ENCODE measurements at regions not wholly inside any gene's neighbourhood (a gene's known extent, or its start where the extent isn't known, plus 50 kb on each side); places are given as distances from the start of the nearest gene placed in this dataset.

- no peak for TF ChIP-seq EZH2 (IDR thresholded peaks at IDR 0.05)
- TF ChIP-seq POLR2AphosphoS5 (IDR thresholded peaks at IDR 0.05; ENCODE audit: borderline replicate concordance, low read depth, low read length) = no peak
- TF ChIP-seq FOXP2 (optimal IDR thresholded peaks at IDR 0.05; ENCODE audit: control extremely low read depth, extremely low read length, insufficient read depth) = no peak
These were observed 488.9 kb upstream of the HTR1E start for GRCh38 chr6:86448398-86448797.

All from SK-N-MC (cell line).